OCI-LY1 (cell line): ENCODE measurements at regions not wholly inside any gene's neighbourhood (a gene's known extent, or its start where the extent isn't known, plus 50 kb on each side); places are given as distances from the start of the nearest gene placed in this dataset.
"Not testable (repeated sequence)": the region's sequence is repeated elsewhere in the genome, so short reads cannot be mapped to it uniquely, and the experiment has no call there.

ENCODE experiments used
- H2AFZ ChIP-seq: fragments of 200-600 bp; sonication (generic), shearing (Covaris generic); 2 replicates; pipeline ENCODE4 v1.6.0; 2014; ENCODE audit warnings: antibody characterized with exemption, mild to moderate bottlenecking, low read length
- H3F3A ChIP-seq: fragments of 200-600 bp; sonication (generic), shearing (Covaris generic); 2 replicates; pipeline ENCODE4 v1.6.0; 2014; ENCODE audit warnings: mild to moderate bottlenecking, antibody characterized with exemption, low read length, moderate library complexity; ENCODE audit not compliant: insufficient read depth
- H3K27ac ChIP-seq: fragments of 200-600 bp; sonication (generic); 2 replicates; pipeline ENCODE4 v1.5.1; 2014; ENCODE audit warnings: low read length, mixed run types, mild to moderate bottlenecking, low read depth; ENCODE audit not compliant: poor library complexity, severe bottlenecking
- H3K27me3 ChIP-seq: fragments of 200-600 bp; sonication (generic); 2 replicates; pipeline ENCODE4 v1.6.0; 2014; ENCODE audit warnings: antibody characterized with exemption, mild to moderate bottlenecking, low read length, moderate library complexity; ENCODE audit not compliant: insufficient read depth
- H3K36me3 ChIP-seq: fragments of 200-600 bp; sonication (generic); 2 replicates; pipeline ENCODE4 v1.6.1; 2014; ENCODE audit warnings: mild to moderate bottlenecking, antibody characterized with exemption, low read length, moderate library complexity, mixed read lengths; ENCODE audit not compliant: insufficient read depth
- H3K4me1 ChIP-seq: fragments of 200-600 bp; sonication (generic); 2 replicates; pipeline ENCODE4 v1.5.1; 2014; ENCODE audit warnings: mild to moderate bottlenecking, low read length, moderate library complexity; ENCODE audit not compliant: insufficient read depth, severe bottlenecking
- H3K4me2 ChIP-seq: fragments of 200-600 bp; sonication (generic), shearing (Covaris generic); 2 replicates; pipeline ENCODE4 v1.6.1; 2014; ENCODE audit warnings: low read length
- H3K4me3 ChIP-seq: fragments of 200-600 bp; sonication (generic); 2 replicates; pipeline ENCODE4 v1.5.1; 2014; ENCODE audit warnings: low read length, low read depth, mild to moderate bottlenecking, mixed read lengths; ENCODE audit not compliant: poor library complexity, severe bottlenecking
- H3K79me2 ChIP-seq: fragments of 200-600 bp; shearing (Covaris generic); 2 replicates; pipeline ENCODE4 v1.6.1; 2016; ENCODE audit warnings: mixed run types, low read length, mixed read lengths; ENCODE audit not compliant: insufficient read depth
- H3K9ac ChIP-seq: fragments of 200-600 bp; sonication (generic), shearing (Covaris generic); 2 replicates; pipeline ENCODE4 v1.6.1; 2014; ENCODE audit warnings: mild to moderate bottlenecking, low read length, mixed read lengths
- H3K9me2 ChIP-seq: fragments of 200-600 bp; sonication (generic), shearing (Covaris generic); 2 replicates; pipeline ENCODE4 v1.6.1; 2014; ENCODE audit warnings: low read depth, mild to moderate bottlenecking, low read length, mixed read lengths
- H3K9me3 ChIP-seq: fragments of 200-600 bp; shearing (Covaris generic); 2 replicates; pipeline ENCODE4 v1.6.1; 2014; ENCODE audit warnings: low read length, mixed read lengths
- H4K20me1 ChIP-seq: fragments of 200-600 bp; sonication (generic), shearing (Covaris generic); 2 replicates; pipeline ENCODE4 v1.6.0; 2016; ENCODE audit warnings: mild to moderate bottlenecking, low read length; ENCODE audit not compliant: insufficient read depth
- CTCF ChIP-seq: fragments of 200-600 bp; sonication (generic), shearing (Covaris generic); IDR thresholded peaks from 2 replicates; pipeline ENCODE4 v1.5.1; 2017; ENCODE audit warnings: mild to moderate bottlenecking, antibody characterized with exemption, low read length, moderate library complexity, mixed read lengths
- EZH2 ChIP-seq: fragments of 200-600 bp; sonication (generic), shearing (Covaris generic); IDR thresholded peaks from 2 replicates; pipeline ENCODE4 v1.8.0; 2017; ENCODE audit warnings: borderline replicate concordance, mixed run types, mild to moderate bottlenecking, antibody characterized with exemption, low read length, moderate library complexity, mixed read lengths

GRCh38 chr14:23763394-23763793 is 127.2 kb downstream of the DHRS2 start:
- no peaks in the 10 kb centered on the region for H3K9me3 ChIP-seq
- no peaks in the 10 kb centered on the region for H3K4me1 ChIP-seq
- H3K4me3 ChIP-seq: no peak overlapping the region
- H3K79me2 ChIP-seq: no peaks in the 10 kb centered on the region
- TF ChIP-seq CTCF (no peak), EZH2 (no peak)
- H2AFZ ChIP-seq: no peak overlapping the region
- no peak overlapping the region for H3K4me2 ChIP-seq
- no peaks in the 10 kb centered on the region for H3K36me3 ChIP-seq
- no peak overlapping the region for H3K9ac ChIP-seq
- H3K9me2 ChIP-seq: no peaks in the 10 kb centered on the region
- H3F3A ChIP-seq: no peaks in the 10 kb centered on the region
- no peaks in the 10 kb centered on the region for H3K27me3 ChIP-seq
- no peaks in the 10 kb centered on the region for H4K20me1 ChIP-seq
- no peak overlapping the region for H3K27ac ChIP-seq

GRCh38 chr14:23766737-23767401 is 130.7 kb downstream of the DHRS2 start:
- no peaks in the 10 kb centered on the region for H3K9me3 ChIP-seq
- no peaks in the 10 kb centered on the region for H3K4me1 ChIP-seq
- no peak overlapping the region for H3K27ac ChIP-seq
- TF ChIP-seq EZH2: no peak
- no peak for TF ChIP-seq CTCF
- H3K36me3 ChIP-seq: no peaks in the 10 kb centered on the region
- H3K27me3 ChIP-seq: no peaks in the 10 kb centered on the region
- H3K4me3 ChIP-seq: no peak overlapping the region
- H4K20me1 ChIP-seq: no peaks in the 10 kb centered on the region
- H3K4me2 ChIP-seq: no peak overlapping the region
- no peaks in the 10 kb centered on the region for H3F3A ChIP-seq
- H2AFZ ChIP-seq: no peak overlapping the region
- H3K79me2 ChIP-seq: no peaks in the 10 kb centered on the region
- H3K9me2 ChIP-seq: no peaks in the 10 kb centered on the region
- H3K9ac ChIP-seq: no peak overlapping the region

- H3K4me3 ChIP-seq, H3K79me2 ChIP-seq, H3K9ac ChIP-seq, H3K4me2 ChIP-seq, H3K27ac ChIP-seq, H4K20me1 ChIP-seq, H3K9me3 ChIP-seq, H3K36me3 ChIP-seq, H3K4me1 ChIP-seq, H3F3A ChIP-seq, H3K27me3 ChIP-seq, H2AFZ ChIP-seq, H3K9me2 ChIP-seq: not testable (repeated sequence)
Measured at GRCh38 chr14:23769221-23769728, 133.1 kb downstream of the DHRS2 start.

GRCh38 chr14:23773981-23774380 is 137.8 kb downstream of the DHRS2 start:
- H3K9ac ChIP-seq: no peak overlapping the region
- H3K9me3 ChIP-seq: no peaks in the 10 kb centered on the region
- no peak overlapping the region for H3K4me2 ChIP-seq
- H3K4me3 ChIP-seq: no peak overlapping the region
- no peaks in the 10 kb centered on the region for H3K79me2 ChIP-seq
- H4K20me1 ChIP-seq: no peaks in the 10 kb centered on the region
- H3K4me1 ChIP-seq: no peaks in the 10 kb centered on the region
- H3K36me3 ChIP-seq: no peaks in the 10 kb centered on the region
- TF ChIP-seq EZH2 (no peak), CTCF (no peak)
- H3K9me2 ChIP-seq: no peaks in the 10 kb centered on the region
- no peaks in the 10 kb centered on the region for H3K27me3 ChIP-seq
- H3K27ac ChIP-seq: no peak overlapping the region
- no peaks in the 10 kb centered on the region for H3F3A ChIP-seq
- no peak overlapping the region for H2AFZ ChIP-seq
